H1 (cell line): ENCODE measurements at regions not wholly inside any gene's neighbourhood (a gene's known extent, or its start where the extent isn't known, plus 50 kb on each side); places are given as distances from the start of the nearest gene placed in this dataset.
A peak's percentile ranks its signal among the peaks of the same experiment; 100 is the strongest.

Source experiments
- CTCF ChIA-PET: fragments of 300-600 bp; sonication (Branson Sonifier 250); formaldehyde crosslinking; loops from one replicate; lab custom pipeline; 2021; ENCODE audit not compliant: partially characterized antibody; lab: Charles Lee
- POLR2A ChIA-PET: fragments of 300-600 bp; sonication (Branson Sonifier 250); formaldehyde crosslinking; loops from one replicate; lab custom pipeline; 2021; ENCODE audit warnings: inconsistent platforms; ENCODE audit not compliant: partially characterized antibody; lab: Charles Lee
- DNase-seq, 2 experiments: peaks; one replicate each; pipeline versions ENCODE4 v3.0.0 to v3.0.0-alpha.2; 2010 to 2022; ENCODE audit warnings: low spot score in 2 of 2, low read depth in 1 of 2, mixed read lengths in 1 of 2
- FAIRE-seq: peaks from 2 replicates; lab custom pipeline; 2011; peaks lifted over from hg19 to GRCh38; lab: Jason Lieb, UNC
- H2AFZ ChIP-seq: 2 replicates; pipeline ENCODE4 v1.8.1; 2012; ENCODE audit warnings: low read length, inconsistent platforms
- H2AK5ac ChIP-seq: 2 replicates; pipeline ENCODE4 v1.6.1; 2013; ENCODE audit warnings: low read depth, low read length
- H2BK120ac ChIP-seq: replicated peaks from 2 replicates; pipeline ENCODE3; 2013; ENCODE audit warnings: low read depth, low read length, inconsistent platforms
- H2BK12ac ChIP-seq: 2 replicates; pipeline ENCODE4 v1.6.1; 2013; ENCODE audit warnings: low read depth, low read length
- H2BK15ac ChIP-seq: 2 replicates; pipeline ENCODE4 v1.6.1; 2013; ENCODE audit warnings: low read length
- H2BK20ac ChIP-seq: 2 replicates; pipeline ENCODE4 v1.6.1; 2013; ENCODE audit warnings: low read length
- H2BK5ac ChIP-seq: 2 replicates; pipeline ENCODE4 v1.6.1; 2013; ENCODE audit warnings: low read depth, low read length
- H3K14ac ChIP-seq: 2 replicates; pipeline ENCODE4 v1.6.1; 2013; ENCODE audit warnings: inconsistent platforms; ENCODE audit not compliant: insufficient read length
- H3K18ac ChIP-seq: 2 replicates; pipeline ENCODE4 v1.6.1; 2013; ENCODE audit warnings: low read length; ENCODE audit errors: extremely low read depth
- H3K23ac ChIP-seq: 2 replicates; pipeline ENCODE4 v1.6.1; 2013; ENCODE audit warnings: inconsistent platforms; ENCODE audit not compliant: insufficient read length
- H3K23me2 ChIP-seq: 2 replicates; pipeline ENCODE4 v1.6.1; 2013; ENCODE audit warnings: low read depth, low read length
- H3K27ac ChIP-seq: 2 replicates; pipeline ENCODE4 v1.6.1; 2011; ENCODE audit warnings: low read depth, low read length, inconsistent platforms
- H3K27me3 ChIP-seq, 4 experiments: replicated peaks in 1 of 4; 1 replicate in 1 of 4; 2 replicates in 3 of 4; pipeline versions ENCODE4 v1.6.1 to v1.8.1; 2011 to 2013; ENCODE audit warnings: low read length in 3 of 4, mild to moderate bottlenecking in 3 of 4, inconsistent platforms in 2 of 4, mixed read lengths in 2 of 4, moderate library complexity in 1 of 4; ENCODE audit not compliant: control insufficient read depth in 3 of 4, insufficient read depth in 3 of 4; ENCODE audit errors: extremely low read depth in 1 of 4
- H3K36me3 ChIP-seq, 4 experiments: 2 replicates each; pipeline versions ENCODE4 v1.6.1 to v1.8.1; 2011 to 2013; ENCODE audit warnings: mild to moderate bottlenecking in 4 of 4, low read length in 3 of 4, moderate library complexity in 2 of 4, control low read depth in 1 of 4, inconsistent platforms in 1 of 4; ENCODE audit not compliant: insufficient read depth in 4 of 4, control insufficient read depth in 2 of 4
- H3K4ac ChIP-seq: replicated peaks from 2 replicates; pipeline ENCODE3; 2013; ENCODE audit warnings: low read length, low read depth, mixed read lengths, inconsistent platforms; ENCODE audit not compliant: insufficient read length
- H3K4me1 ChIP-seq, 4 experiments: replicated peaks in 1 of 4; 1 replicate in 1 of 4; 2 replicates in 3 of 4; pipeline versions ENCODE4 v1.6.1 to v1.8.1; 2011 to 2013; ENCODE audit warnings: low read length in 3 of 4, inconsistent platforms in 2 of 4, mixed read lengths in 1 of 4; ENCODE audit not compliant: insufficient read depth in 4 of 4, control insufficient read depth in 3 of 4
- H3K4me2 ChIP-seq, 2 experiments: 2 replicates each; pipeline versions ENCODE4 v1.6.1 to v1.8.1; 2011 to 2013; ENCODE audit warnings: low read depth in 2 of 2, low read length in 2 of 2, control low read depth in 1 of 2, inconsistent platforms in 1 of 2, mild to moderate bottlenecking in 1 of 2; ENCODE audit not compliant: insufficient read depth in 1 of 2
- H3K4me3 ChIP-seq, 4 experiments: fragments of 200-600, 300-600 bp in 1 of 4; sonication (generic), shearing (Covaris generic), sonication (Bioruptor Twin) in 1 of 4; 2 replicates each; pipeline versions ENCODE4 v1.5.1 to v1.8.1; 2011 to 2016; ENCODE audit warnings: low read length in 4 of 4, low read depth in 3 of 4, control low read depth in 2 of 4, inconsistent platforms in 2 of 4, mild to moderate bottlenecking in 2 of 4, mixed read lengths in 1 of 4, moderate library complexity in 1 of 4; ENCODE audit not compliant: insufficient read depth in 2 of 4; ENCODE audit errors: extremely low read depth in 1 of 4
- H3K56ac ChIP-seq: replicated peaks from 2 replicates; pipeline ENCODE3; 2013; ENCODE audit warnings: low read depth, mild to moderate bottlenecking, mixed read lengths, low read length, inconsistent platforms; ENCODE audit not compliant: insufficient read length
- H3K79me1 ChIP-seq: 2 replicates; pipeline ENCODE4 v1.6.1; 2013; ENCODE audit warnings: low read depth, low read length, control low read depth
- H3K79me2 ChIP-seq, 2 experiments: 2 replicates each; pipeline versions ENCODE4 v1.6.1 to v1.8.1; 2012 to 2013; ENCODE audit warnings: low read length in 2 of 2, mild to moderate bottlenecking in 2 of 2, inconsistent platforms in 1 of 2; ENCODE audit not compliant: insufficient read depth in 2 of 2, control insufficient read depth in 1 of 2
- H3K9ac ChIP-seq, 4 experiments: replicated peaks in 1 of 4; 1 replicate in 1 of 4; 2 replicates in 3 of 4; pipeline versions ENCODE4 v1.6.1 to v1.8.1; 2011 to 2013; ENCODE audit warnings: low read depth in 3 of 4, low read length in 3 of 4, control low read depth in 2 of 4, mild to moderate bottlenecking in 2 of 4, moderate library complexity in 2 of 4, inconsistent platforms in 1 of 4; ENCODE audit errors: extremely low read depth in 1 of 4
- H3K9me3 ChIP-seq, 2 experiments: 2 replicates each; pipeline versions ENCODE4 v1.6.1 to v1.8.1; 2012 to 2013; ENCODE audit warnings: mild to moderate bottlenecking in 2 of 2, moderate library complexity in 2 of 2, control low read depth in 1 of 2, inconsistent platforms in 1 of 2, low read depth in 1 of 2, low read length in 1 of 2, mixed read lengths in 1 of 2; ENCODE audit not compliant: insufficient read depth in 2 of 2
- H4K20me1 ChIP-seq, 2 experiments: replicated peaks in 1 of 2; 2 replicates each; pipeline versions ENCODE3 to v1.8.1; 2011 to 2013; ENCODE audit warnings: inconsistent platforms in 2 of 2, low read length in 2 of 2, mild to moderate bottlenecking in 1 of 2; ENCODE audit not compliant: insufficient read depth in 2 of 2, control insufficient read depth in 1 of 2
- H4K5ac ChIP-seq: 2 replicates; pipeline ENCODE4 v1.6.1; 2013; ENCODE audit warnings: low read length, low read depth, mixed read lengths, inconsistent platforms; ENCODE audit not compliant: insufficient read length
- H4K8ac ChIP-seq: 2 replicates; pipeline ENCODE4 v1.8.0; 2013; ENCODE audit warnings: mild to moderate bottlenecking, moderate library complexity, low read length, inconsistent platforms; ENCODE audit not compliant: insufficient read depth; ENCODE audit errors: extremely low read depth
- H4K91ac ChIP-seq: replicated peaks from 2 replicates; pipeline ENCODE3; 2013; ENCODE audit warnings: low read length, mixed read lengths, inconsistent platforms; ENCODE audit not compliant: insufficient read length
- ATF3 ChIP-seq: IDR thresholded peaks from 2 replicates; pipeline ENCODE4 v1.6.1; 2011; ENCODE audit warnings: low read depth, mild to moderate bottlenecking, low read length; ENCODE audit not compliant: insufficient read depth
- CTBP2 ChIP-seq: IDR thresholded peaks from 2 replicates; pipeline ENCODE4 v1.7.0; 2011; ENCODE audit warnings: borderline replicate concordance, mild to moderate bottlenecking, moderate library complexity, mixed read lengths, low read length; ENCODE audit not compliant: insufficient read depth, insufficient read length
- EGR1 ChIP-seq: IDR thresholded peaks from 2 replicates; pipeline ENCODE4 v1.6.1; 2011; ENCODE audit warnings: low read depth, low read length, borderline replicate concordance
- FOSL1 ChIP-seq: IDR thresholded peaks from 2 replicates; pipeline ENCODE4 v1.6.1; 2011; ENCODE audit warnings: mild to moderate bottlenecking, low read depth, low read length, moderate library complexity; ENCODE audit not compliant: insufficient read depth
- KDM4A ChIP-seq: IDR thresholded peaks from one replicate; pipeline ENCODE4 v1.7.1; 2012; ENCODE audit warnings: low read depth, mild to moderate bottlenecking, moderate library complexity, low read length, inconsistent platforms; ENCODE audit not compliant: severe bottlenecking
- MAX ChIP-seq: IDR thresholded peaks from 2 replicates; pipeline ENCODE4 v1.6.1; 2012; ENCODE audit warnings: inconsistent platforms
- POLR2A ChIP-seq, 2 experiments: IDR thresholded peaks; 1 replicate in 1 of 2; 2 replicates in 1 of 2; pipeline ENCODE4 v1.6.1; 2011; ENCODE audit warnings: low read depth in 2 of 2, low read length in 2 of 2, mild to moderate bottlenecking in 2 of 2; ENCODE audit errors: control extremely low read depth in 1 of 2
- POU5F1 ChIP-seq: IDR thresholded peaks from 2 replicates; pipeline ENCODE4 v1.6.1; 2011; ENCODE audit warnings: low read depth, mild to moderate bottlenecking, low read length, moderate library complexity
- SP4 ChIP-seq: IDR thresholded peaks from 2 replicates; pipeline ENCODE4 v1.6.1; 2012; ENCODE audit warnings: low read length, inconsistent platforms
- TAF7 ChIP-seq: optimal IDR thresholded peaks from 2 replicates; pipeline ENCODE3; 2011; ENCODE audit warnings: low read depth, mild to moderate bottlenecking, inconsistent platforms, low read length, moderate library complexity, borderline replicate concordance
- TCF12 ChIP-seq: IDR thresholded peaks from 2 replicates; pipeline ENCODE4 v1.6.1; 2011; ENCODE audit warnings: low read depth, mild to moderate bottlenecking, low read length
- ZNF274 ChIP-seq: IDR thresholded peaks from 2 replicates; pipeline ENCODE4 v1.7.0; 2012; ENCODE audit warnings: low read length, borderline replicate concordance; ENCODE audit errors: extremely low read depth
- WGBS, 2 experiments: shearing (Covaris generic) in 1 of 2; methylation state at CpG; one replicate each; pipeline versions ENCODE4 v1.1.6 to v1.1.7; 2013 to 2015; ENCODE audit warnings: low lambda C conversion rate in 2 of 2, mixed read lengths in 2 of 2, inconsistent platforms in 1 of 2, low coverage in 1 of 2, missing lambda C conversion rate in 1 of 2; ENCODE audit not compliant: insufficient replicate concordance in 2 of 2, insufficient coverage in 1 of 2, insufficient read length in 1 of 2; ENCODE audit errors: extremely low coverage in 1 of 2, missing lambda C conversion rate in 1 of 2; 5-methylcytosine and 5-hydroxymethylcytosine counted together
- TF ChIP-seq, protein P1 (sequence below): IDR thresholded peaks from 2 replicates; pipeline ENCODE4 v1.6.1; 2011; ENCODE audit warnings: low read length, improper control_type of control experiment

GRCh38 chr1:228799924-228800323, 64.6 kb downstream of the RHOU start:
- no peak overlapping the region for H4K91ac ChIP-seq
- H3K27ac ChIP-seq: no peak overlapping the region
- 58% methylated on average over 3 of the region's 3 CpGs; no CpG with 5 or more reads in 1 of the 2 experiments for WGBS, 2 experiments
- no peak overlapping the region for H3K4me3 ChIP-seq
- no peak overlapping the region for H2AFZ ChIP-seq
- POLR2A ChIA-PET: no interaction called here
- no peaks in the 10 kb centered on the region for H3K79me2 ChIP-seq
- H3K36me3 ChIP-seq: no peaks in the 10 kb centered on the region
- peaks cover 0 to 6% (median 4%) of the 10 kb centered on the region in 4 experiments; a peak in 4 of 7 replicates for H3K4me1 ChIP-seq
- H2BK5ac ChIP-seq: no peak overlapping the region
- peaks cover 2% of the 10 kb centered on the region; the same call in 1 of the 2 replicates for H3K23me2 ChIP-seq
- no peak overlapping the region for H3K56ac ChIP-seq
- no peak overlapping the region for H2BK12ac ChIP-seq
- H3K9ac ChIP-seq: no peak overlapping the region
- H4K5ac ChIP-seq: no peak overlapping the region
- H2AK5ac ChIP-seq: no peak overlapping the region
- H2BK120ac ChIP-seq: no peak overlapping the region
- H4K20me1 ChIP-seq: no peaks in the 10 kb centered on the region
- no peak for FAIRE-seq
- H3K18ac ChIP-seq: no peak overlapping the region
- CTCF ChIA-PET: no interaction called here
- no peak overlapping the region for H4K8ac ChIP-seq
- no peak overlapping the region for H3K23ac ChIP-seq
- H2BK15ac ChIP-seq: no peak overlapping the region
- no peaks in the 10 kb centered on the region for H3K9me3 ChIP-seq
- no peaks in the 10 kb centered on the region for H3K79me1 ChIP-seq
- H2BK20ac ChIP-seq: no peak overlapping the region
- no peak overlapping the region for H3K14ac ChIP-seq
- no peaks in the 10 kb centered on the region for H3K27me3 ChIP-seq
- peak in 1 of 2 experiments; percentile 10 for DNase-seq
- no peak overlapping the region for H3K4ac ChIP-seq
- no peak overlapping the region for H3K4me2 ChIP-seq
- no peak for TF ChIP-seq CTBP2
- TF ChIP-seq FOSL1: no peak
- no peak for TF ChIP-seq TAF7
- TF ChIP-seq SP4: no peak
- no peak for TF ChIP-seq EGR1
- no peak for TF ChIP-seq ATF3
- no peak for TF ChIP-seq ZNF274
- no peak for TF ChIP-seq POLR2A (IDR thresholded peaks at IDR 0.05; ENCODE audit: control extremely low read depth in 1 of 2, low read depth in 2 of 2, low read length in 2 of 2)
- TF ChIP-seq, protein P1, sequence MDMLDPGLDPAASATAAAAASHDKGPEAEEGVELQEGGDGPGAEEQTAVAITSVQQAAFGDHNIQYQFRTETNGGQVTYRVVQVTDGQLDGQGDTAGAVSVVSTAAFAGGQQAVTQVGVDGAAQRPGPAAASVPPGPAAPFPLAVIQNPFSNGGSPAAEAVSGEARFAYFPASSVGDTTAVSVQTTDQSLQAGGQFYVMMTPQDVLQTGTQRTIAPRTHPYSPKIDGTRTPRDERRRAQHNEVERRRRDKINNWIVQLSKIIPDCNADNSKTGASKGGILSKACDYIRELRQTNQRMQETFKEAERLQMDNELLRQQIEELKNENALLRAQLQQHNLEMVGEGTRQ: no peak
- no peak for TF ChIP-seq MAX
- TF ChIP-seq POU5F1: no peak
- TF ChIP-seq TCF12: no peak
- TF ChIP-seq KDM4A: no peak
